Neural crest cell (in vitro differentiated cells): ENCODE measurements at regions not wholly inside any gene's neighbourhood (a gene's known extent, or its start where the extent isn't known, plus 50 kb on each side); places are given as distances from the start of the nearest gene placed in this dataset.

Experiments used
- DNase-seq: peaks from one replicate; pipeline ENCODE4 v3.0.0; 2021; ENCODE audit warnings: low read depth, mixed read lengths, low spot score
- H3K27ac Mint-ChIP-seq: one replicate; pipeline ENCODE4 v1.8.0; 2021; ENCODE audit warnings: mild to moderate bottlenecking, mixed read lengths; ENCODE audit not compliant: unreplicated experiment
- H3K27me3 Mint-ChIP-seq: 2 replicates; pipeline ENCODE4 v1.8.0; 2021; ENCODE audit warnings: low read depth, mild to moderate bottlenecking, mixed read lengths
- H3K36me3 Mint-ChIP-seq: 2 replicates; pipeline ENCODE4 v1.8.0; 2021; ENCODE audit warnings: low read depth, mild to moderate bottlenecking, mixed read lengths
- H3K4me1 Mint-ChIP-seq: 2 replicates; pipeline ENCODE4 v1.8.0; 2021; ENCODE audit warnings: mixed read lengths
- H3K4me3 Mint-ChIP-seq: one replicate; pipeline ENCODE4 v1.8.0; 2021; ENCODE audit warnings: mild to moderate bottlenecking, mixed read lengths
- H3K9me3 Mint-ChIP-seq: 2 replicates; pipeline ENCODE4 v1.8.0; 2021; ENCODE audit warnings: mixed read lengths
- CTCF ChIP-seq: fragments of 200-600 bp; sonication (generic); conservative IDR thresholded peaks from 2 replicates; pipeline ENCODE4 v1.5.0; 2021; ENCODE audit warnings: antibody characterized with exemption, mild to moderate bottlenecking

DNA sequence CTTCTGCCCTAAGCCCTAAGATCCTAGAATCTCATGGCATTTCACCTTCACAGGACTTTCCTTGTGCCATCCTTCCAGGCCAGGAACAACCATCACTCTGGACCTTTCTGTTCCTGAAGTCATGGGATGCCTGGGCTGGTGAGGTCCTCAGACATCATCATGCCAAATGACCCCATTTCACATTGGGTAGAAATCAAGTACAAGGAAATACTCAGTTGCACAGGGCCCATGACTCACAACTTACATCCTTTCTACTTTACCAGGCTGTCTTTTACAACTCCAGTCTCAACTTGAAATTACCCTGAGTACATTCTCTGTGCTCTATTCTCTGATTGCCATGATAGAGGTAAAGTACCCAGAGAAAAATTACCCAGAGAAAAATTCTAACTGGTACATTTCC lies 167.1 kb downstream of the PIK3R1 start:
- no peaks in the 10 kb centered on the region for H3K36me3 Mint-ChIP-seq
- no peaks in the 10 kb centered on the region for H3K27me3 Mint-ChIP-seq
- H3K9me3 Mint-ChIP-seq = no peaks in the 10 kb centered on the region
- DNase-seq = no peak
- no peak overlapping the region for H3K4me3 Mint-ChIP-seq
- H3K4me1 Mint-ChIP-seq = peaks cover 4% of the 10 kb centered on the region
- H3K27ac Mint-ChIP-seq = no peak overlapping the region
- no peak for TF ChIP-seq CTCF

DNA sequence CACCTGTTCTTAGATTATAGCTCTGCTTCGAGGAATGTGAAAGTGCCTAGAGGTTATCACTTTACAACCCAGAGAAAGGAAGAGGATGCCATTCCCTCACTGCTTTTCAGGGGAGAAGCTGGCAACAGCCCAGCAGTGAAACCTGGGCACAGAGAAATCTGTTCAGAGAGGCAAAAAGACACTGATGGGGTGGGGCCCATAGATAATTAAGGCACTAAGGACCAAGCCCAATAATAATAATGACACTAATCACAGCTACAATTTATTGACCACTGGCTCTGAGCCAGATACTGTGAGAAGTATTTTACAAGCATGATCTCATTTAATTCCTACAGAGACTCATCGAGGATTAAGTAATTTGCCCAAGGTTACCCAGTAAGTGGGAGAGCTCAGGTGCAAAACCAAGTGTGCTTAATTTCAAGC lies 168.3 kb downstream of the PIK3R1 start:
- no peaks in the 10 kb centered on the region for H3K27me3 Mint-ChIP-seq
- no peaks in the 10 kb centered on the region for H3K4me1 Mint-ChIP-seq
- no peaks in the 10 kb centered on the region for H3K36me3 Mint-ChIP-seq
- TF ChIP-seq CTCF = no peak
- no peak for DNase-seq
- no peak overlapping the region for H3K27ac Mint-ChIP-seq
- no peaks in the 10 kb centered on the region for H3K9me3 Mint-ChIP-seq
- no peak overlapping the region for H3K4me3 Mint-ChIP-seq

DNA sequence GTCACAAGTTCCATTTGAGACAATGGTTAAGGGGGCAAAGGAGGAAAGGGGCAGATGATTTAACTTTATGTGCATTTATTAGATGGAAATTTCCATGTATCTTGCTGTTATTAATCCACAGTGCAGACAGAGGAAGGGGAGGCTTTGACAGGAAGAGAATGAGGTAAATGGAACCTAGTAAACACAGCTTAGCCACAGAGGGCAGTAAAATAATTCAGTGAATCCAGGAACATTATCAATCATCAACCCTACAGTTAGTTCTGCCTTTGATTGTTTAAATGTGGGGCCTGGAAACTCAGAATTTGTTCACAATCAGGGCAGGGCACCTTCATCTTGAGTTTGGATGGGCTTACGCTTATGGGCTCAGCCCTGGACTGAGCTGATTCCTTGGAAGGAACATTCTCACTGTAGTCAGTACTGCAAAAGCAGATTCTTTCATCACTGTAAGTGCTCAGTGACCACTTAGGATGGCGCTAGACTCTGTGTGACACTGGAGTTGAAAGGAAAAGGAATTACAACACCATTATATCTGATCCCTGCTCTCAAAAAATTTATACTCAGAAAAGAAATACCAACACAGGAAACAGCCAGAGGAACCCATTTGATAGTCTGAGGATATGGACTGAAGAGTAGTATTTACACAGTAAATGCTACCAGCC lies 169.5 kb downstream of the PIK3R1 start:
- Mint-ChIP-seq H3K36me3 (no peaks in the 10 kb centered on the region), H3K4me3 (no peak overlapping the region), H3K9me3 (peaks cover 3% of the 10 kb centered on the region), H3K27ac (no peak overlapping the region), H3K4me1 (no peaks in the 10 kb centered on the region), H3K27me3 (no peaks in the 10 kb centered on the region)
- no peak for DNase-seq
- no peak for TF ChIP-seq CTCF

DNA sequence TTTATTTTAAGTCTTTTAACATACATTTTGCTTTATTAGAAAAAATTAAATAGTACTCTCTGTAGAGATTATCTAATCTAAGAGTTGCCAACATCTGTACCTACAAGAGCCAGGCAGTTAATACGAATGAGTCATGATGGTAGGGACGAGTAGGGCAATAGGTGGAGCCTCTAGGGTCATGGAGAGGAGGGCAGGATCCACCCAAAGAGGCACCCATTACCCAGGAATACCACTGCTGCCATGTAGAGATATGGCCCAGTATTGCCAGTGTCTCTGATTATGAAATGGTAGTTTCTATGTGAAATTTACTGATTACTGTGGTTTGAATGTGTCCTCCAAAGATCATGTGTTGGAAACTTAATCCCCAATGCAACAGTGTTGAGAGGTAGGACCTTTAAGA lies 170.4 kb downstream of the PIK3R1 start:
- DNase-seq = no peak
- H3K27ac Mint-ChIP-seq = no peak overlapping the region
- H3K4me1 Mint-ChIP-seq = no peaks in the 10 kb centered on the region
- no peaks in the 10 kb centered on the region for H3K27me3 Mint-ChIP-seq
- H3K36me3 Mint-ChIP-seq = no peaks in the 10 kb centered on the region
- H3K4me3 Mint-ChIP-seq = no peak overlapping the region
- peaks cover 3% of the 10 kb centered on the region for H3K9me3 Mint-ChIP-seq
- TF ChIP-seq CTCF = no peak

- Mint-ChIP-seq H3K9me3 (peaks cover 7% of the 10 kb centered on the region), H3K4me3 (no peak overlapping the region), H3K4me1 (no peaks in the 10 kb centered on the region), H3K27ac (no peak overlapping the region), H3K36me3 (no peaks in the 10 kb centered on the region), H3K27me3 (no peaks in the 10 kb centered on the region)
- TF ChIP-seq CTCF = no peak
- no peak for DNase-seq
These were observed 171.7 kb downstream of the PIK3R1 start for GRCh38 chr5:68387074-68387796.
